A673 (cell line): ENCODE measurements at regions not wholly inside any gene's neighbourhood (a gene's known extent, or its start where the extent isn't known, plus 50 kb on each side); places are given as distances from the start of the nearest gene placed in this dataset.

Source experiments
- BruUV-seq: library from RNA; stranded (reverse); fragments of 400-500 nt; replicated peaks from 2 replicates; lab custom pipeline; 2021; lab: Mats Ljungman, UMichigan
- CTCF ChIA-PET: fragments of 300-600 bp; sonication (Branson Sonifier 250); formaldehyde crosslinking; loops from one replicate; lab custom pipeline; 2022; ENCODE audit warnings: antibody characterized with exemption; lab: Charles Lee
- POLR2A ChIA-PET: fragments of 300-600 bp; sonication (Branson Sonifier 250); formaldehyde crosslinking; loops from one replicate; lab custom pipeline; 2022; ENCODE audit warnings: antibody characterized with exemption; ENCODE audit not compliant: low non-redundant PET; lab: Charles Lee
- DNase-seq: peaks from one replicate; pipeline ENCODE4 v3.0.0-alpha.2; 2015; ENCODE audit warnings: low spot score
- H3K27ac ChIP-seq: fragments of 200-600 bp; sonication (generic); 2 replicates; pipeline ENCODE4 v1.5.1; 2016; ENCODE audit warnings: mixed run types, low read depth, mild to moderate bottlenecking, mixed read lengths, antibody characterized with exemption, low read length; ENCODE audit not compliant: poor library complexity, severe bottlenecking
- H3K27me3 ChIP-seq: fragments of 200-600 bp; sonication (generic); replicated peaks from 2 replicates; pipeline ENCODE4 v1.6.1; 2017; ENCODE audit warnings: mixed run types, low read depth, mild to moderate bottlenecking, mixed read lengths, antibody characterized with exemption, low read length; ENCODE audit not compliant: insufficient read depth, poor library complexity
- H3K36me3 ChIP-seq: fragments of 200-600 bp; sonication (generic); 2 replicates; pipeline ENCODE4 v1.6.1; 2016; ENCODE audit warnings: mixed run types, mild to moderate bottlenecking, mixed read lengths, antibody characterized with exemption, low read length; ENCODE audit not compliant: insufficient read depth, poor library complexity, severe bottlenecking
- H3K4me1 ChIP-seq: fragments of 200-600 bp; sonication (generic); 2 replicates; pipeline ENCODE4 v1.6.1; 2017; ENCODE audit warnings: mixed run types, mild to moderate bottlenecking, mixed read lengths, antibody characterized with exemption, low read length; ENCODE audit not compliant: insufficient read depth, poor library complexity, severe bottlenecking
- H3K4me3 ChIP-seq: fragments of 200-600 bp; sonication (generic); 2 replicates; pipeline ENCODE4 v1.5.1; 2016; ENCODE audit warnings: low read depth, mixed run types, mild to moderate bottlenecking, mixed read lengths, low read length; ENCODE audit not compliant: poor library complexity, severe bottlenecking
- H3K9me3 ChIP-seq: fragments of 200-600 bp; sonication (generic); 2 replicates; pipeline ENCODE4 v1.6.1; 2016; ENCODE audit warnings: mixed run types, low read depth, mild to moderate bottlenecking, mixed read lengths, antibody characterized with exemption, low read length; ENCODE audit not compliant: poor library complexity, severe bottlenecking
- EZH2 ChIP-seq: fragments of 200-600 bp; sonication (generic); IDR thresholded peaks from 2 replicates; pipeline ENCODE4 v1.6.1; 2017; ENCODE audit warnings: borderline replicate concordance, low read depth, mild to moderate bottlenecking, mixed read lengths, antibody characterized with exemption, low read length; ENCODE audit not compliant: poor library complexity, severe bottlenecking
- intact Hi-C: fragments of 100-400 bp; cut with micrococcal nuclease; formaldehyde crosslinking; loops from one replicate; pipeline ENCODE4 v1.10.0; 2022; ENCODE audit not compliant: unreplicated experiment
- TF ChIP-seq, protein P1 (sequence below): fragments of 300-800, 200-600 bp; sonication (generic); conservative IDR thresholded peaks from 2 replicates; pipeline ENCODE4 v1.5.1; 2017; ENCODE audit warnings: low read depth, mild to moderate bottlenecking, antibody characterized with exemption, low read length, moderate library complexity, mixed read lengths

DNA sequence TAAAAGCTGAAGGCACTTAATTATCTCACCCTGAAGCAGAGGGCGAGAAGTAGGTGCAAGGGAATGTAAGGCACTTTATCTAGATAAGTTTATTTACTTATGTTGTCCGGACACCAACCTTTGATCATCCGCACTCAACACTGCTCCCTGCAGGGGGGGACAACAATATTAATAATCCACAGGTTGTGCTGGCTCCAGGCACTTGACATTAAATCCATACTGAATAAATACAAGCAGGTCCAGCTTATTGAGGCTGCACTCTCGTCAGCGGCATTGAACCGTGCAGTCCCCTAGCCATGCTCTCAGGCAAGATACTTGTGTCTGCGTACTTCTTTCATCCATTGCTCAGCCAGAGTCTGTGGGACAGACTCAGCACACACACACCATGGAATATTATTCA lies 374.5 kb upstream of the NBEA start:
- TF ChIP-seq EZH2: no peak
- Histone ChIP-seq H3K4me1 (no peaks in the 10 kb centered on the region), H3K9me3 (no peaks in the 10 kb centered on the region), H3K27ac (no peak overlapping the region), H3K36me3 (no peaks in the 10 kb centered on the region), H3K4me3 (no peak overlapping the region), H3K27me3 (peaks cover 3% of the 10 kb centered on the region)
- CTCF ChIA-PET: no interaction called here
- no TSS peak for BruUV-seq
- DNase-seq: no peak
- intact Hi-C loops: no loop called here
- POLR2A ChIA-PET: no interaction called here

DNA sequence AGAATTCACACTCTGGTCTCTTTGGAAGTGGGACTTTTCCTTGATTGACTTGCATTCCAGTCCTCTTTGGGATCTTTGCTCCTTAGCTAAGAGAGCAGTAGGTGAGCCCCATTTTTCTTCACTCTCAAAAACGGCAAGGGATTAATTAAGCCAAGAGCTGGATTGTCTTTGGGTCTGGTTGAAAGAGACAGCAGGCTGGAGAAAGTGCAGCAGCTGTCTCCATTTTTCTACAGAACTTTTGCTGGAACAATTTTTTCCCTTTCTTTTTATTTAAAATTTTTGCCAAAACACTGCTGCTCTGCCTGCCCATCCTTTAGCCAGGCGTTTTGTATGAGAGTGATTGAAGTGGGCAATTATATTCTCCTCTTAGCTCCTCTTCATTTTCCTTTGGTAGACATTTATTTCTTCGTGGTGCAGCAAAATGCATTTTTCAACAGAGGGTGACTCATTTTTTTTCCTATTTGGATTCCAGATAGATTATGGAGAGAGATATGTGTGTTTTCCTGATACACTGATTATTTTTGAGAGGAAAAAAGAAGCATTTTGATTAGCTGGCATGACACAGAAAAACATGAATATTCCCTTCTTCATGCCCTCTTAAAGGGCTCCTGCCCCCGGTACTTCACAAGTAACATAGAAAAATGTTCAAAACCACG lies 371.2 kb upstream of the NBEA start:
- ChIA-PET CTCF (no interaction called here), POLR2A (no interaction called here)
- H3K36me3 ChIP-seq: no peaks in the 10 kb centered on the region
- intact Hi-C loops: no loop called here
- H3K27ac ChIP-seq: no peak overlapping the region
- DNase-seq: no peak
- no peaks in the 10 kb centered on the region for H3K9me3 ChIP-seq
- TF ChIP-seq, protein P1, sequence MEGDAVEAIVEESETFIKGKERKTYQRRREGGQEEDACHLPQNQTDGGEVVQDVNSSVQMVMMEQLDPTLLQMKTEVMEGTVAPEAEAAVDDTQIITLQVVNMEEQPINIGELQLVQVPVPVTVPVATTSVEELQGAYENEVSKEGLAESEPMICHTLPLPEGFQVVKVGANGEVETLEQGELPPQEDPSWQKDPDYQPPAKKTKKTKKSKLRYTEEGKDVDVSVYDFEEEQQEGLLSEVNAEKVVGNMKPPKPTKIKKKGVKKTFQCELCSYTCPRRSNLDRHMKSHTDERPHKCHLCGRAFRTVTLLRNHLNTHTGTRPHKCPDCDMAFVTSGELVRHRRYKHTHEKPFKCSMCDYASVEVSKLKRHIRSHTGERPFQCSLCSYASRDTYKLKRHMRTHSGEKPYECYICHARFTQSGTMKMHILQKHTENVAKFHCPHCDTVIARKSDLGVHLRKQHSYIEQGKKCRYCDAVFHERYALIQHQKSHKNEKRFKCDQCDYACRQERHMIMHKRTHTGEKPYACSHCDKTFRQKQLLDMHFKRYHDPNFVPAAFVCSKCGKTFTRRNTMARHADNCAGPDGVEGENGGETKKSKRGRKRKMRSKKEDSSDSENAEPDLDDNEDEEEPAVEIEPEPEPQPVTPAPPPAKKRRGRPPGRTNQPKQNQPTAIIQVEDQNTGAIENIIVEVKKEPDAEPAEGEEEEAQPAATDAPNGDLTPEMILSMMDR: no peak
- no peak for TF ChIP-seq EZH2
- no peak overlapping the region for H3K4me3 ChIP-seq
- no TSS peak for BruUV-seq
- no peaks in the 10 kb centered on the region for H3K4me1 ChIP-seq
- H3K27me3 ChIP-seq: peaks cover 3% of the 10 kb centered on the region

DNA sequence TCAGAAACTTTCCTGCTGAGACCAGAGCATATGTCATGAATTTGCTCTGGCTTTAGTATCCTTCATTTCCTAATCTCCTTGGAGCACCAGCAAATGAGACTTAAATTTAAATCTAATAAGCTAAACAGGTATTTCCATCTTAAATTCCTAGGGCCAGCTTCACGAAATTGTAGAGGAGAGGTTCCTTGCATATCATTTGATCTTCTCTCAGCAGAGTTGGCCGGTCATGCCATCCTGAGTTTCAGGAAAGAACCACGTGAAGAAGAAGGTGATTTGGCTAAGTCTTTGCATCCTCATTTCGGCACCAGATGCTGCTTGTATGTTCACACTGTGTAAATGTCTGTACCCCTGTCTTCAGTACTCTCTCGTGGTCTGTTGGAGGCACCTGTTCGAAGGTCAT lies 370.4 kb upstream of the NBEA start:
- TF ChIP-seq EZH2: no peak
- TF ChIP-seq, protein P1: no peak
- ChIA-PET POLR2A (no interaction called here), CTCF (no interaction called here)

DNA sequence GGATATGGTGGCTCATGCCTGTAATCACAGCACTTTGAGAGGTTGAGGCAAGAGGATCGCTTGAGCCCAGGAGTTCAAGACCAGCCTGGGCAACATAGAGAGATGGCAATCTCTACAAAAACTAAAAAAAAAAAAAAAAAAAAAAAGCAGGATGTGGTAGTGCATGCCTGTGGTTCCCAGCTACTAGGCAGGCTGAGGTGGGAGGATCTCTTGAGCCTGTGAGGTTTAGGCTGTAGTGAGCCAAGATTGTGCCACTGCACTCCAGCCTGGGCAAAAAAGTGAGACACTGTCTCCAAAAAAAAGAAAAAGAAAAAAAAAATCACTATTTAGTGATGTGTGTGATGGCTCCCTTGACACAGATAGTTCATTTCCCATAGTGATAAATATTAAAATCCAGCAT lies 365.0 kb upstream of the NBEA start:
- BruUV-seq: no TSS peak
- no peaks in the 10 kb centered on the region for H3K36me3 ChIP-seq
- DNase-seq: no peak
- intact Hi-C loops: no loop called here
- no peaks in the 10 kb centered on the region for H3K27me3 ChIP-seq
- ChIA-PET CTCF (no interaction called here), POLR2A (interaction anchor here (0.7 kb wide), 1 partner anchor 220 kb away, joined by 4 read pairs; no protein-coding TSS in a partner anchor)
- H3K9me3 ChIP-seq: no peaks in the 10 kb centered on the region
- no peaks in the 10 kb centered on the region for H3K4me1 ChIP-seq
- H3K4me3 ChIP-seq: no peak overlapping the region
- no peak overlapping the region for H3K27ac ChIP-seq
- TF ChIP-seq EZH2: no peak
- TF ChIP-seq, protein P1: no peak

More for the DNA sequence above, 370.4 kb upstream of the NBEA start:
- Histone ChIP-seq H3K36me3 (no peaks in the 10 kb centered on the region), H3K27me3 (peaks cover 3% of the 10 kb centered on the region), H3K9me3 (no peaks in the 10 kb centered on the region), H3K4me1 (no peaks in the 10 kb centered on the region), H3K27ac (no peak overlapping the region), H3K4me3 (no peak overlapping the region)
- no TSS peak for BruUV-seq
- intact Hi-C loops: no loop called here
- no peak for DNase-seq
